Stimulated activated CD4-positive, alpha-beta T cell treated with anti-CD3 and anti-CD28 coated beads, Interleukin-1b, Interleukin-23, amount 100 ng/mL, for 48 hours (primary cell): ENCODE measurements at regions not wholly inside any gene's neighbourhood (a gene's known extent, or its start where the extent isn't known, plus 50 kb on each side); places are given as distances from the start of the nearest gene placed in this dataset.

Experiments
- DNase-seq: peaks from one replicate; pipeline ENCODE4 v3.0.0-alpha.2; 2020

- no peak for DNase-seq
Observed at GRCh38 chr11:8321876-8322275, 58.2 kb upstream of the LMO1 start.

DNA sequence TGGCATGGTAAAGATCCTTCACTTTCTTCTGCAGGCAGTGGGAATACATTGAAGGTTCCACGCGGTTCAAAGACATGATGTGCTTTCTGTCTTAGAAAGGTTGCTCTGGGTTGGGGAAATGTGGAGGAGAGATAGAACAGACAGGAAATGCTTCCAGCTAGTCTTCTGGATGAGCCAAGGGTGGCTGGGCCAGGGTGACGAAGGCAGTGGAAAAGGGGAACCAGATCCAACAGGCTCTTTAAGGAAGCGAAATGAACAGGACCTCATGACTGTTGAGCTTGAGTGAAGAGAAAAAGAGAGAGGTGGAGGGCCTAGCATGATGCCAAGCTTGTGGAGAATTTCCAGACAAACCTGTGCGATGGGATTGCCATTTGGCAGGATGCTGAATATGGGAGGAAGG is 56.4 kb upstream of the LMO1 start:
- DNase-seq, result no peak

GRCh38 chr11:8318536-8318935 is 54.9 kb upstream of the LMO1 start:
- no peak for DNase-seq

DNA sequence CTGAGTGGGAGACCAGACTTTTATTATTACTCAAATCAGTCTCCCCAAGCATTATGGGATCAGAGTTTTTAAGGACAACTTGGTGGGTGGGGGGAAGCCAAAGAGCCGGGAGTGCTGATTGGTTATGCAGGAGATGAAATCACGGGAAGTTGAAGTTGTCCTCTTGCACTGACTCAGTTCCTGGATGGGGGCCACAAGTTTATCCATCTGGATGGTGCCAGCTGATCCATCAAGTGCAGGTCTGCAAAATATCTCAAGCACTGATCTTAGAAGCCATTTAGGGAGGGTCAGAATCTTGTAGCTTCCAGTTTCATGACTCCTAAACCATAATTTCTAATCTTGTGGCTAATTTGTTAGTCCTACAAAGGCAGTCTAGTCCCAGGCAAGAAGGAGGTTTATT is 53.5 kb upstream of the LMO1 start:
- DNase-seq, result no peak

DNA sequence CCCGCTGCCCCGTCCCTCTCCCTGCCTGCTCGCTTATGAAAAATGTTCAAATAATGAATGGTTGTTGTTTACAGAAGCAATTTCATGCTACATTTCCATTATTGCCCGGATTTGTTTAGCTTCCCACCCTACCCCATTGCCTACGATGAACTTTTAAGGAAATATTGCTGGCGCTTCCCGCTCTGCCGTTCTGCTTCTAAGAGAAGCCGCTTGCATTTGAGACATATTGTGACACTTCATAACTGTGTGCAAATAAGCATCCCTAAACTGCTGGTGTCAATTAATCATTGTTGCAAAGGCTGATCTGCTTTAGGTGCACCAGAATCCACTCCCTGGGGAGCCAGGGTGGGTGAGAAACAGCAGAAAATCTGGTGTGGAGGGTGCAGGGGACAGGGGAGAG is 52.3 kb upstream of the LMO1 start:
- no peak for DNase-seq

DNA sequence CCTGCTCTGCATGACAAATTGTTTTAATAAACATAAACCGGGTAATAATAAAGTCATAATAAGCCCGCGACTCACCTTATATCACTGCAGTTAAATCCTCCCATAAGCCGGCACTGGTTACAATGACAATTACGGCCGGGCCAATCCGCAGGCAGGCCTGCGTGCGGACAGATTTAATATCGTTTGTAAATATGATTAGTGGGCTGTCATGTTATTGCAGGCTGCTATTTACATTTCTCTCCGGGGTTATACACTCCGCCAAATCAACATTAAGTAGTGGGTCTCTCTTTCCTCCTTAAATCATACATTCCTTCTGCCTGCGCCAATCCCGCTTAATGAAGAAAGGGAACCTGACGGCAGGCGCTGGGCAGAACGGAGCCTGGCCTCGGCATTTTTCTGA is 51.8 kb upstream of the LMO1 start:
- DNase-seq, result no peak

DNA sequence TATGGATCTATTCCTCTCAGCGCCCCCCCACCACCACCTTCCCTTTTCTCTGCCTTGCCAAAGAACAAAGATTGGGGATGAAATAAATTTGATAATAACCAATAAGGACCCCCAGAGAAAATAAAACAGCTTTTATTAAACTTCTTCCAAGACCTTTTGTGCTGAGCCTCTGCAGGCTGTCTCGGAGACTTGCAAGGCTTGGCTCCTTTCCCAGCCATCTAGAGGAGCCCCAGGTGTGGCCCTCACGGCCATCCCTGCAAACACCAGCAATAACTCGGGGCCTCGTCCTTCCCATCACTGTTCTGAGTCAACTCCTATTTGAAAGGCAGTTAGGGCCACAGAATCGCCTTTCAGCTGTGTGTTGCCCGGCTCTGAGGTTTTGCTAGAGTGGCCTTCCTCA is 51.2 kb upstream of the LMO1 start:
- no peak for DNase-seq

- DNase-seq, result no peak
Observed at GRCh38 chr11:8313504-8314090, 49.9 kb upstream of the LMO1 start.
